ENCODE measurements at regions not wholly inside any gene's neighbourhood (a gene's known extent, or its start where the extent isn't known, plus 50 kb on each side); places are given as distances from the start of the nearest gene placed in this dataset.

DNA sequence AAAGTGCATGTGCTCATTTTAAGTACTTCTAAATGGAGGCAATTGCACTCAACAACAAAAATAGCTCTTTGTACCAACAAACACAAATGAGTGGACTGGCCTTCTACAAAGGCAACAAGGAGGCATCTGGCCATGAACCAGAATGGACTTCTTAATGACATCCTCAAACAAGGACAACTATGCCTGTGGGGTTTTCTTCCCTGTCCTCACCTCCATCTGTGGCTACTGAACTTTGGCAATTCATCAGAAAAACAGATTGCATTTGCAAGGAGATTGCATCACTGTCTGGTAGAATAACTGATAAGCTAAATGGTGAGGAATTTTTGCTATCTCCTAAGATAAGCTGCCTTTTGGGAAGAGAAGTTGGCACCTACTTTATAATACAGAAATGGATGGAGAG lies 447.3 kb upstream of the CCNG1 start:
- H3K9me3 ChIP-seq, result no peaks in the 10 kb centered on the region
- no peaks in the 10 kb centered on the region for H3K27me3 ChIP-seq
- H3K27ac ChIP-seq, result no peak overlapping the region
- ATAC-seq, result no peak
- TF ChIP-seq EP300 (IDR thresholded peaks at IDR 0.05) (no peak), POLR2AphosphoS5 (IDR thresholded peaks at IDR 0.05) (no peak), POLR2A (IDR thresholded peaks at IDR 0.05) (no peak)
- TF ChIP-seq, protein P1, sequence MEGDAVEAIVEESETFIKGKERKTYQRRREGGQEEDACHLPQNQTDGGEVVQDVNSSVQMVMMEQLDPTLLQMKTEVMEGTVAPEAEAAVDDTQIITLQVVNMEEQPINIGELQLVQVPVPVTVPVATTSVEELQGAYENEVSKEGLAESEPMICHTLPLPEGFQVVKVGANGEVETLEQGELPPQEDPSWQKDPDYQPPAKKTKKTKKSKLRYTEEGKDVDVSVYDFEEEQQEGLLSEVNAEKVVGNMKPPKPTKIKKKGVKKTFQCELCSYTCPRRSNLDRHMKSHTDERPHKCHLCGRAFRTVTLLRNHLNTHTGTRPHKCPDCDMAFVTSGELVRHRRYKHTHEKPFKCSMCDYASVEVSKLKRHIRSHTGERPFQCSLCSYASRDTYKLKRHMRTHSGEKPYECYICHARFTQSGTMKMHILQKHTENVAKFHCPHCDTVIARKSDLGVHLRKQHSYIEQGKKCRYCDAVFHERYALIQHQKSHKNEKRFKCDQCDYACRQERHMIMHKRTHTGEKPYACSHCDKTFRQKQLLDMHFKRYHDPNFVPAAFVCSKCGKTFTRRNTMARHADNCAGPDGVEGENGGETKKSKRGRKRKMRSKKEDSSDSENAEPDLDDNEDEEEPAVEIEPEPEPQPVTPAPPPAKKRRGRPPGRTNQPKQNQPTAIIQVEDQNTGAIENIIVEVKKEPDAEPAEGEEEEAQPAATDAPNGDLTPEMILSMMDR (IDR thresholded peaks at IDR 0.05), result no peak
- no peak overlapping the region for H3K4me3 ChIP-seq
- no peaks in the 10 kb centered on the region for H3K4me1 ChIP-seq
- no peaks in the 10 kb centered on the region for H3K36me3 ChIP-seq

DNA sequence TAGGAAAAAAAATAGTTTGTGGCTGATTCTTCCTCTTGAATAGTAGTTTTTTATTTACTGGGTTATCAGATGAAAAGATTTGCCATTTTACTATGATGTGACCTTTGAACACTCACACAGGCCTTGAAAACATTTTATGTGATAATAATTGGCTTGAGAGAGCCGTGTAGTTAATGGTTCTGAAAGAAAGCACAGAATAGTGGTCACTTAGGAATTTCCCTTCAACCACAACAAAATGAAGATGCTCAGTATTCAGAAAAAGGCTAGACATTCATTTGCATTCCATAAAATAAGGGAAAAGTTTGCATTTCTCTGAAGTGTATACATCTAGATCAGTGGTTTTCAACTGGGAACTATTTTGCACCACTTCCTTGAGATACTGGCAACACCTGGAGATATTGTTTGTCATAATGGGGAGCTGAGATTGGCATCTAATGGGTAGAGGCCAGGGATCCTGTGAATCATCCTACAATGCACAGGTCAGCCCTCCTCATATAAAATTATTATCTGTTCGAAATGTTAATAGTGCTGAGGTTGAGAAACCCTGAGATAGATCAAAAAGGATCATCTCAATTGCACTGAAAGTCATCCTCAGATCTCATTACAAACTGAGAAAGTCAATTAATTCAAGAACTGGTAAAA lies 446.4 kb upstream of the CCNG1 start:
- H3K36me3 ChIP-seq, result no peaks in the 10 kb centered on the region

DNA sequence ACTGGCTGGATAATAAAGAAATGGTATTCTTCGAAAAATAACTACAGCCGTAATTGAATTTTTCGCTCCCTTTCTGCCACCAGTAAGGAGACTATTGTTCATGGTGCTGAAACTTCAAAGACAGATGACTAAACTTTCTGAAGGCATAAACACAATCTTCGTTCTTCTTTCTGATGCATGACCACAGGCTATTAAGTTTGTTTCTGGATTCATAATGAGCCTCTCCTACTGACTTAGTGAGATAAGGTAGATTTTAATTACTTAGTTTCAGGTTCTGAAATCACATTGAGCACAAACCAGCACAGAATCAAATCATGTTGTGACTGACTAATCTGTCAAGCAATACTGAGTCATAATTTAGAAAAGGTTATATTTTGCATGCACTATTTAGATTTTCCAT lies 441.8 kb upstream of the CCNG1 start:
- TF ChIP-seq EP300 (IDR thresholded peaks at IDR 0.05), result no peak
- TF ChIP-seq, protein P1 (IDR thresholded peaks at IDR 0.05), result no peak
- TF ChIP-seq POLR2A (IDR thresholded peaks at IDR 0.05), result no peak
- 80 to 84% methylated on average over 4 of the region's 4 CpGs for WGBS, 2 donors (ENCODE audit: low coverage in 1 of 2)
- no peak for ATAC-seq

More for the DNA sequence above, 446.4 kb upstream of the CCNG1 start:
- no peak overlapping the region for H3K27ac ChIP-seq
- 71 to 92% methylated on average over 2 of the region's 2 CpGs for WGBS, 2 donors (ENCODE audit: low coverage in 1 of 2)
- TF ChIP-seq POLR2AphosphoS5 (IDR thresholded peaks at IDR 0.05), result no peak
- no peak for TF ChIP-seq EP300 (IDR thresholded peaks at IDR 0.05)
- TF ChIP-seq, protein P1 (IDR thresholded peaks at IDR 0.05), result no peak
- no peak for TF ChIP-seq POLR2A (IDR thresholded peaks at IDR 0.05)
- no peaks in the 10 kb centered on the region for H3K4me1 ChIP-seq
- no peak overlapping the region for H3K4me3 ChIP-seq
- no peak for ATAC-seq
- H3K9me3 ChIP-seq, result no peaks in the 10 kb centered on the region
- no peaks in the 10 kb centered on the region for H3K27me3 ChIP-seq

DNA sequence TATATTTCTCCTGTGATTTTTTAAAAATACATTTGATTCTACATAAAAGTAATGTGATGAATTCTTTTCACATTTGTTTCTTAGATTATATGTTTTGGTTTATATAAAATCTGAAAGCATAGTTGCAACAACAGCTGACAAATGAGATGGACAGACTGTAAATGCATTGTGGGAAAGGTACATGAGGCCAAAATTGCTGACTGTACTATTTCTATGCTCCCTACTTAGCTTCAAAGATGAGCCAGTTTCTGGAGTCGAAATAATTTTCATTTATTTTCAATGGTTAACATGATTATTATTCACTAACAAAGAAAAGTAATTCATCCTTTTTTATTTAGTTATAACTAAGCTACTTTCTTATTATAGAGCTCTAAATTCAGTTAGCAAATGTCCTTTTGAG lies 441.3 kb upstream of the CCNG1 start:
- no peaks in the 10 kb centered on the region for H3K27me3 ChIP-seq
- no peaks in the 10 kb centered on the region for H3K4me1 ChIP-seq
- 0 to 47% methylated on average over 1 of the region's 1 CpG for WGBS, 2 donors (ENCODE audit: low coverage in 1 of 2)
- no peak overlapping the region for H3K27ac ChIP-seq
- no peak for ATAC-seq
- no peak overlapping the region for H3K4me3 ChIP-seq
- no peaks in the 10 kb centered on the region for H3K36me3 ChIP-seq
- TF ChIP-seq, protein P1 (IDR thresholded peaks at IDR 0.05), result no peak
- TF ChIP-seq POLR2AphosphoS5 (IDR thresholded peaks at IDR 0.05) (no peak), EP300 (IDR thresholded peaks at IDR 0.05) (no peak), POLR2A (IDR thresholded peaks at IDR 0.05) (no peak)
- H3K9me3 ChIP-seq, result no peaks in the 10 kb centered on the region

More for the DNA sequence above, 441.8 kb upstream of the CCNG1 start:
- Histone ChIP-seq H3K36me3 (no peaks in the 10 kb centered on the region), H3K27me3 (no peaks in the 10 kb centered on the region), H3K9me3 (no peaks in the 10 kb centered on the region), H3K4me1 (no peaks in the 10 kb centered on the region), H3K4me3 (no peak overlapping the region), H3K27ac (no peak overlapping the region)

DNA sequence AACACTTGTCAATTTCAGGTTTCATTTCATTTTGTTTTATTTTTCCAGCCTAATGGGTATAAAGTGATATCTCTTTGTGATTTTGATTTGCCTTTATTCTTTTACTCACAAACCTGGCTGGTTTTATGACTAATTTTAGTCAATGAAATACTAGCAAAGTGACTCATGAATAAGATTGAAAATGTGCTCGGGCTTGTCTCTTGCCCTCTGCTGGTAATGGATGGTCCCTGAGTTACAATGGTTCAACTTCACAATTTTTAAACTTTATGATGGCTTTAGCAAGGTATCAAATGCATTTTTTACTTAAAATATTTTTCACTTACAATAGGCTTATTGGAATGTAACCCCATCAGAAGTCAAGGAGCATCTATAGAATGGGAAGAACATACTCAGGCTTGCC lies 431.4 kb upstream of the CCNG1 start:
- no peak for ATAC-seq
- Histone ChIP-seq H3K27me3 (no peaks in the 10 kb centered on the region), H3K9me3 (no peaks in the 10 kb centered on the region), H3K4me3 (no peak overlapping the region), H3K36me3 (no peaks in the 10 kb centered on the region), H3K4me1 (no peaks in the 10 kb centered on the region), H3K27ac (no peak overlapping the region)
- WGBS, 2 donors (ENCODE audit: low coverage in 1 of 2), result 30 to 88% methylated on average over 1 of the region's 1 CpG
- TF ChIP-seq POLR2A (IDR thresholded peaks at IDR 0.05) (no peak), POLR2AphosphoS5 (IDR thresholded peaks at IDR 0.05) (no peak), EP300 (IDR thresholded peaks at IDR 0.05) (no peak)
- TF ChIP-seq, protein P1 (IDR thresholded peaks at IDR 0.05), result no peak
